NCI-H446 treated with DMSO at 0.1 percent for 48 hours (cell line): ENCODE measurements at regions not wholly inside any gene's neighbourhood (a gene's known extent, or its start where the extent isn't known, plus 50 kb on each side); places are given as distances from the start of the nearest gene placed in this dataset.
"Not testable (repeated sequence)": the region's sequence is repeated elsewhere in the genome, so short reads cannot be mapped to it uniquely, and the experiment has no call there.

ENCODE experiments used
- DNase-seq: peaks from one replicate; lab custom pipeline; 2025; lab: John Stamatoyannopoulos, UW

DNA sequence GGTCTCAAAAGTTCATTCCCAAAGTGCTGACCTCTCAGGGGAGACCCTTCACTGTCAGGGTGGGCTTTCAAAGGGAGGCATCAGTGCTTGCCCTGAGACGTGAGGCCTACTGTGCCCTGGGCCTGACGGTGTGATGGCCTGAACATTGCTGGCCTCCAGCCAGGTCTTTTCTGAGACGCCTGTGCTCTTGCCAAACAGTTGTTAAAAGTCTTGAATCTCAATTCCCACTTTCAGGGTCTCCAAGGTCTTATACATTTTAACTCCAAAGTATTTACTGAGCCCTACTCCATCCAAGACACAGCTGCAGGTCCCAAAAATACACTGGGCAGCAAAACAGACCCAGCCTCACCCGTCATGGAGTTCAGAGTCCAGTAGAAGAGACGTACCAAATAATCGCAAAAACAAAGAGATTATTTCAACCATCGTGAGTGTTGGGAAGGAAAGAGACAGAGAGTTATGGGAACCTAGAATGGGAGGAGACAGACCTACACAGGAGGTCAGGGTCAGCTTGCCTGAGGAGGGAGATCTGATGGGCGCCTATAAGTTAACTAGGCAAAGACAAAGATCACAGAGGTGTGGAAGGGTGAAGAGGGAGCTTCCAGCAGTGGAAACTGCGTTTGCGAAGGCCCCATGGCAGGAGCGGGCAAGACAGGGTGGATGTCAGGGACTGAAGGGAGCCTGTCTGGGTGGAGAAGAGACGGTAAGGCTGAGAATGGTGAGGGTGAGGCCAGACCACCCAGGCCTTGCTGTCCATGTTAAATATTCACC lies 446.3 kb downstream of the PREX1 start:
- DNase-seq = no peak

GRCh38 chr20:48380661-48381060 lies 447.1 kb downstream of the PREX1 start:
- no peak for DNase-seq

DNA sequence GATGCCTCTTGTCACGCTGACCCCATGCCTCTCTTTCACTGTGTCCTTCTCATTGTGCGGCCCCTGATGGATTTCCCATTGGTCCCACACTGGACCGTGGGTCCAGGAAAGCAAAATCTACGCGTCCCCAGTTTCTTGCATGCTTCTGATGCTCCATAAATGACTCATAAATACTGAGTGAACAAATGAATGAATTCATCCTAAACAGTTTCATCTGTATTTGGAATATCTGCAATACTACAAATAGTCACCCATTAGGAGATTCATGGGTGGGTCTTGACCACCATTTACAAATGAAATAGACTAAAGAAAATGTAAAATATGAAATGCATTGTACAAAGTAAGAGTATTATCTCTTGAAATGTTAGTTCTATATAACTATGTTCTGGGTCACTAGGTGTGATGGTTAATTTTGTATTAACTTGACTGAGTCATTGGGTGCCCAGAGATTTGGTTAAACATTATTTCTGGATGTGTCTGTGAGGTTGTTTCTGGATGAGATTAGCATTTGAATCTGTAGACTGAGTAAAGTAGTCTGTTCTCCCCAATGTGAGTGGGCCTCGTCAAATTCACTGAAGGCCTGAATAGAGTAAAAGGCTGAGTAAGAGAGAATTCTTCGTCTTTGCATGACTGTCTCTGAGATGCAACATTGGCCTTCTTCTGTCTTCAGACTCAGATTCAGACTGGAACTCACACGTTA lies 448.7 kb downstream of the PREX1 start:
- no peak for DNase-seq

DNA sequence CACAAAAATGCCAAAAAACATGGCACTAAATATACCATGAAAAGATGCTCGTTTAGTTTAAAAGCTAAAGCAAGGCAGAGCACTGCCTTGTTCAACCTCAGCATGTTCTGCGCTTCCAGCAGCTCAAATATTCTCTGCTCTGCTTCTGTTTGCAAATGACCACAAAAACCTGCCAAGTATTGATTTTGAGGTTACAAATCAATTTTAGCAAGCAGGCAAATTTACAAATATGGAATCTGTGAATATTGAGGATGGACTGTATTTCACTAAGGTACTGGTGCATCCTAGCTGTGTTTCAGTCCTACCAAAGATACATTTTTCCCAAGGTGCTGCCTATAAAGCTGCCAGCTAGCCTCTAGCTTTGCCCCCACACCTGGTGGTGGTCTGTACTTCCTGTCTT lies 449.9 kb downstream of the PREX1 start:
- DNase-seq = no peak

GRCh38 chr20:48375804-48376203 lies 452.0 kb downstream of the PREX1 start:
- DNase-seq = no peak

DNA sequence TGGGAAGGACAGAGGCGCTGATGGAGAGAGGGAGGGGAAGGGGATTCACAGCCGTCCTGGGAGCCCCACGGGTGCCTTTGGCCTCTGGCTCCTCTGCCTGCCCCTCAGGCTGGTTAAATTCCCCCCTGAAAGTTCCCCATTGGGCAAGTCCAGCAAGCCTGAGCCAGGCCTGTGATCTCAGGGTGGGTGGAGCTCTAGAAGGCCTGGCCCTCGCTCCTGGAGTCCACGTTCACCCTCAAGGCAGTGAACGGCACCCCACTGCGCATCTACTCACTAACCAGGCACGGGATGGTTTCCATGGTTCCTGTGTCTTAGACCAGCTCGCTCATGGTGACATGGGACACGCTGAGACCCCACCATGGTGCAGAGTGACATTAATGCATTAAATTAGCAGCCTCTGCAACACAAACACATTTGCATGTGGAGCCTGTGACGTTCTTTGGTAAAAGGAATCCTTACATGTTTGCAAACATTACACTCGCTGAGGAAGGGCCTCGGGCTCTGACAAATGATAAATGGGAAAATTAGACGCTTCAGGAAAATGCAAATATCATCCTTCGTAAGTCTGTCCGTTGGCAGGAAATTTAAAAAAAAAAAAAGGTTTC lies 452.7 kb downstream of the PREX1 start:
- peak; percentile 12 for DNase-seq

- DNase-seq = not testable (repeated sequence)
Observed at GRCh38 chr20:48374031-48374907, 453.5 kb downstream of the PREX1 start.

DNA sequence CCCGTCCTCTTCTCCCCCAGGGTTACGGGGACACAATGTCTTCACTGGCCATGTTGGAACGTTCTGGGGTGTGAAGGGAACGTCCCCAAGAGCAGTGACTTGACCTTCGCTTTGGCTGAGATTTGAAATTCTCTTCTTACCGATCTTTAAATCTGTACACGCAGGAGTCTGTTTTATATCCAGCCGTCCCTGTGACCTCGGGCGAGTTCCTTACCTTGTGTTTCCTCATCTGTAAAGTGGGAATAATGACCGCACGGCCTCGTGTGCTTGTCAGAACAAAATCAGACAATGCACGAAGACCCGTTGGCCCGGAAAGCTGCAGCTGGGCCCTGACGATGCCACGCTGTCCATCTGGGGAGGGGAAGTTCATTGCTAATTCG lies 454.3 kb downstream of the PREX1 start:
- no peak for DNase-seq

- not testable (repeated sequence) for DNase-seq
Observed at GRCh38 chr20:48372851-48373554, 454.8 kb downstream of the PREX1 start.

- no peak for DNase-seq
Observed at GRCh38 chr20:48371211-48371610, 456.6 kb downstream of the PREX1 start.

DNA sequence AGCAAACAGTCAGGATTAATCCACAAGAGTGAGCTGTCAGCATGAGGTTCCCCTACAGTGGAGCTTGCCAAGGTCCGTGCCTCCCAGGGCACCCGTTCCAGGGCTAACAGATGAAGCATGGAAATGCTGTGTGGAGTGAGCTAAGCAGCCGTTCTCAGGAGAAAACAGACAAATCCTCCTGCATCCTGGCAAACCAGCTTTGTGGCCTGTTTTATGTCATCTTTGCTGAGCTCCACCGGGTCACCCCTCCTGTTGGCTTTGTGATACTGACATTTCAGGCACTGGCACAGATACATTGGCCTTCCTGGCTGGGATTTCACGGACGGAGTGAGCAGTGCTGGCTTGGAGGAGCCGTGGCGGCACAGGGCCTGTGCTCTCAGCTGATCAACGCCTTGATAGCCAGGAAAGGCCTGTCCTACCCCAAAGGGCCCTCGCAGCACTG lies 459.2 kb downstream of the PREX1 start:
- peak; percentile 83 for DNase-seq

- DNase-seq = not testable (repeated sequence)
Observed at GRCh38 chr20:48367541-48368358, 460.0 kb downstream of the PREX1 start.

DNA sequence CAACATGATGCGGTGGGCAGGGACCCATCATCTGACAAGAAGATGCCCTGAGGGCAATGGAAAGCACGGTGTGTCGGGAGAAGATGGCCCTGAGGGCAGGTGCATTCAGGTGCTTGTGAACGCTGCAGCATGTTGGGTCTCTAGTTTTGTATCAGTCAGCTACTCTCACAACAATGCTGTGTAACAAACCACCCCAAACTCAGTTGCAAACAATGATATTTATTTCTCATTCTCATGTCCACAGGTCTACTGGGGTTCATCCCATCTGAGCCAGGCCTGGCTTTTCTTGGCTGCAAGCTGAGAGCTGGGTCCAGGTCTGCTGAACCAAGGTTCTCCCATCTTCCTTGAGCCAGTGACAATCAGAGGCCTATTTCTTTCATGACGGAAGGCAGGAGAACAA lies 461.6 kb downstream of the PREX1 start:
- DNase-seq = no peak

GRCh38 chr20:48364688-48365421 lies 462.9 kb downstream of the PREX1 start:
- DNase-seq = no peak

DNA sequence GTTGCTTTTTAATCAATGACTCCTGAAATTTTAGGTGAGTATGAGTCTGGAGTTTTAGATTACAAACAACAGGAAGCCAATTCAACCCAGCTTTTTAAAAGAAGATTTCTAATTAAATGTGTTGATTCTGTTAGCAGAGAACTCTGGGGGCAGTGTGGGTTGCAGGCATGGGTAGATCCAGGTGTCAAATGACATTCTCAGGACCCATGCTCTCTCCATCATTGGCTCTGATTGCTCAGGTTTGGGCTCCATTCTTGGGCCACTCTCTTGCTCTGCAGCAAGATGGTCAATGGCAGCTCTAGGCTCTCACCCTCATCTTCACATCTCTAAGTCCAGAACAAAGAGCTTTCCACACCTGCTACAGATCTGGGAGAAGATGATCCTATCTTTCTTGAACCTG lies 463.7 kb downstream of the PREX1 start:
- no peak for DNase-seq

- no peak for DNase-seq
Observed at GRCh38 chr20:48360342-48360975, 467.3 kb downstream of the PREX1 start.

DNA sequence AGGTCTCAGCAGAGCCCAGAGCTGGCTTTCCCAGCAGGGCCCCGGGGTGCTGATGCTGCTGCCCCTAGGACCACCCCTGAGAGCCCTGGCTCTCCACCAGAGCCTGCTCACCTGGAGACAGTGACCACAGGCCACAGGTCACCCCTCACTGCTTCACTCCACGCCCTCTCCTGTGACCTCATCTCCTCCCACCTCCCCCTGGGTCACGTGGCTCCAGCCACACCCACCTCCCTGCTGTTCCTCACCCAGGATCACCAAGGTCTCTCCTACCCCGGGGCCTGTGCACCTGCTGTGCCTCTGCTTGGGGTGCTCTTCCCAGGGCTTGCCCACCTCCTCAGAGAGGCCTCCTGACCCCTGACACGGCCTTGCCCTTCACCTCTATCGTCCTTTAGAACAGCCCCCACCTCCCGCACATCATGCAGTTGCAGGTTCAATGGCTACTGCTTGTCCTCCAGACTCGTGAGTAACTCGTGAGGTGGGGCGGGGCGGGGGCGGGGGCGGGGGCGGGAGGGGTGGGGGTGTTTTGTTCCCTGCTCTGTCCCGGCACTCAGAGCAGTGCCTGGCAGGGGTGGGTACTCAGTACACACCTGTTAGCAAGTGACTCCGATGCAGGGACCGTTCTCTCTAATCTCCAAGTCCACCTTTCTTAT lies 468.0 kb downstream of the PREX1 start:
- DNase-seq = no peak

DNA sequence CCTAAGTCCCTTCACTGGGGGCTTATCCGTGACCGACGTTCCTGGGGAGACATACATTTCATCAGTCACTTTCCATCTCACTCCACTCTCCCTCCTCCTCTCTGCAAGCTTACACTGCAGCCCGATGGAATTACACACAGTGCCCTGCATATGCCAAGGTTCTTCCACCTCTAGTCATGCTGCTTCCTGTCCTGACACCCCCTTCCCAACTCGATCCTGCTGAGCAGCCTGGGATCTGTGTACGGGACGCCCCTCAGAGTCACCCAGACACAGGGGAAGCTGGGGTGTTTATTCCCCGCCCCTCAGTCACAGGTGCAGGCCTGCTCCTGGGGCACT lies 468.8 kb downstream of the PREX1 start:
- DNase-seq = not testable (repeated sequence)
